ENCODE measurements at regions not wholly inside any gene's neighbourhood (a gene's known extent, or its start where the extent isn't known, plus 50 kb on each side); places are given as distances from the start of the nearest gene placed in this dataset.
"Not testable (repeated sequence)": the region's sequence is repeated elsewhere in the genome, so short reads cannot be mapped to it uniquely, and the experiment has no call there.

GRCh38 chr6:76942203-76942966 is 520.9 kb downstream of the HTR1B start:
- no peaks in the 10 kb centered on the region for H3K27me3 ChIP-seq (ENCODE audit: control insufficient read depth, insufficient read depth, low read length)
- no peaks in the 10 kb centered on the region for H3K4me1 Mint-ChIP-seq
- peaks cover 27 to 44% of the 10 kb centered on the region in 2 donors for H3K9me3 Mint-ChIP-seq
- H3K27ac ChIP-seq (ENCODE audit: low read length), result no peak overlapping the region
- intact Hi-C loops (cut with micrococcal nuclease), result no loop called here
- H3K36me3 Mint-ChIP-seq, result peaks cover 22% of the 10 kb centered on the region
- DNase-seq (no peak), ATAC-seq (no peak)
- peaks cover 16% of the 10 kb centered on the region for H3K9me3 ChIP-seq (ENCODE audit: control insufficient read depth, insufficient read depth, low read length)
- H3K4me3 Mint-ChIP-seq, result no peak overlapping the region
- no peak for TF ChIP-seq CTCF (IDR thresholded peaks at IDR 0.05)
- H3K27me3 Mint-ChIP-seq (ENCODE audit: low read depth in 2 of 2), result no peaks in the 10 kb centered on the region
- no peak overlapping the region for H3K27ac Mint-ChIP-seq
- WGBS (ENCODE audit: insufficient coverage), result 85% methylated on average over 2 of the region's 2 CpGs
- H3K4me3 ChIP-seq (ENCODE audit: low read length), result no peak overlapping the region
- no peaks in the 10 kb centered on the region for H3K4me1 ChIP-seq (ENCODE audit: control insufficient read depth, insufficient read depth, low read length)
- H3K36me3 ChIP-seq (ENCODE audit: control insufficient read depth, insufficient read depth, low read length), result no peaks in the 10 kb centered on the region

GRCh38 chr6:76940191-76940590 is 523.1 kb downstream of the HTR1B start:
- no peak for DNase-seq
- H3K36me3 ChIP-seq (ENCODE audit: control insufficient read depth, insufficient read depth, low read length), result no peaks in the 10 kb centered on the region
- no peak overlapping the region for H3K27ac ChIP-seq (ENCODE audit: low read length)
- intact Hi-C loops (cut with micrococcal nuclease), result no loop called here
- Mint-ChIP-seq H3K4me3 (no peak overlapping the region), H3K36me3 (peaks cover 17% of the 10 kb centered on the region), H3K27ac (no peak overlapping the region), H3K27me3 (ENCODE audit: low read depth in 2 of 2) (no peaks in the 10 kb centered on the region), H3K4me1 (no peaks in the 10 kb centered on the region), H3K9me3 (peaks cover 22 to 36% of the 10 kb centered on the region in 2 donors)
- no peaks in the 10 kb centered on the region for H3K27me3 ChIP-seq (ENCODE audit: control insufficient read depth, insufficient read depth, low read length)
- no peak for TF ChIP-seq CTCF (IDR thresholded peaks at IDR 0.05)
- no CpG with 5 or more reads among the region's 1 CpG for WGBS (ENCODE audit: insufficient coverage)
- H3K9me3 ChIP-seq (ENCODE audit: control insufficient read depth, insufficient read depth, low read length), result peaks cover 16% of the 10 kb centered on the region
- H3K4me3 ChIP-seq (ENCODE audit: low read length), result no peak overlapping the region
- no peaks in the 10 kb centered on the region for H3K4me1 ChIP-seq (ENCODE audit: control insufficient read depth, insufficient read depth, low read length)
- ATAC-seq, result no peak

GRCh38 chr6:76914737-76915136 is 548.6 kb downstream of the HTR1B start:
- Histone ChIP-seq H3K36me3 (ENCODE audit: control insufficient read depth, insufficient read depth, low read length) (no peaks in the 10 kb centered on the region), H3K27ac (ENCODE audit: low read length) (no peak overlapping the region), H3K4me3 (ENCODE audit: low read length) (no peak overlapping the region), H3K4me1 (ENCODE audit: control insufficient read depth, insufficient read depth, low read length) (no peaks in the 10 kb centered on the region), H3K9me3 (ENCODE audit: control insufficient read depth, insufficient read depth, low read length) (no peaks in the 10 kb centered on the region), H3K27me3 (ENCODE audit: control insufficient read depth, insufficient read depth, low read length) (no peaks in the 10 kb centered on the region)
- TF ChIP-seq CTCF (IDR thresholded peaks at IDR 0.05), result no peak
- intact Hi-C loops (cut with micrococcal nuclease), result no loop called here
- Mint-ChIP-seq H3K4me3 (no peak overlapping the region), H3K4me1 (no peaks in the 10 kb centered on the region), H3K36me3 (no peaks in the 10 kb centered on the region), H3K27ac (no peak overlapping the region), H3K27me3 (ENCODE audit: low read depth in 2 of 2) (no peaks in the 10 kb centered on the region), H3K9me3 (peaks cover 5 to 10% of the 10 kb centered on the region in 2 donors)
- no peak for ATAC-seq
- no CpG with 5 or more reads among the region's 2 CpGs for WGBS (ENCODE audit: insufficient coverage)
- DNase-seq, result no peak

- H3K27me3 Mint-ChIP-seq (ENCODE audit: low read depth in 2 of 2); H3K4me1 ChIP-seq (ENCODE audit: control insufficient read depth, insufficient read depth, low read length); H3K27me3 ChIP-seq (ENCODE audit: control insufficient read depth, insufficient read depth, low read length); H3K4me3 Mint-ChIP-seq; H3K27ac Mint-ChIP-seq; DNase-seq; intact Hi-C loops (cut with micrococcal nuclease); H3K36me3 ChIP-seq (ENCODE audit: control insufficient read depth, insufficient read depth, low read length); H3K4me3 ChIP-seq (ENCODE audit: low read length); H3K36me3 Mint-ChIP-seq; H3K27ac ChIP-seq (ENCODE audit: low read length); H3K4me1 Mint-ChIP-seq; H3K9me3 ChIP-seq (ENCODE audit: control insufficient read depth, insufficient read depth, low read length); ATAC-seq: not testable (repeated sequence)
- H3K9me3 Mint-ChIP-seq, result peaks cover 11 to 17% of the 10 kb centered on the region in 2 donors
- 89% methylated on average over 6 of the region's 6 CpGs for WGBS (ENCODE audit: insufficient coverage)
These were observed 557.8 kb downstream of the HTR1B start for GRCh38 chr6:76905541-76905940.

Measured in natural killer cell (primary cell).